ENCODE measurements at regions not wholly inside any gene's neighbourhood (a gene's known extent, or its start where the extent isn't known, plus 50 kb on each side); places are given as distances from the start of the nearest gene placed in this dataset.

GRCh38 chr16:48895142-48895541 is 285.2 kb upstream of the N4BP1 start:
- no peaks in the 10 kb centered on the region for H3K27me3 ChIP-seq (replicated peaks in 1 of 4; ENCODE audit: control extremely low read depth in 1 of 4, control insufficient read depth in 3 of 4, insufficient read depth in 4 of 4, low read length in 3 of 4)
- ChIA-PET POLR2A (no interaction called here), CTCF (no interaction called here)
- Mint-ChIP-seq H3K4me1 (no peaks in the 10 kb centered on the region), H3K27ac (no peak overlapping the region), H3K9me3 (ENCODE audit: insufficient read depth) (no peaks in the 10 kb centered on the region), H3K27me3 (no peaks in the 10 kb centered on the region), H3K4me3 (no peak overlapping the region)
- H3K4me2 ChIP-seq (replicated peaks; ENCODE audit: low read depth, low read length, poor library complexity, severe bottlenecking) = no peak overlapping the region
- no peaks in the 10 kb centered on the region for H3K4me1 ChIP-seq (ENCODE audit: control insufficient read depth in 2 of 2, insufficient read depth in 2 of 2, low read length in 2 of 2)
- H3K9ac ChIP-seq (ENCODE audit: low read length) = no peak overlapping the region
- 60% methylated on average over 5 of the region's 5 CpGs for WGBS (ENCODE audit: insufficient coverage)
- H3K79me2 ChIP-seq (ENCODE audit: control insufficient read depth, insufficient read depth, low read length) = no peaks in the 10 kb centered on the region
- DNase-seq (no peak), ATAC-seq (ENCODE audit: low read depth) (no peak)
- TF ChIP-seq CTCF (IDR thresholded peaks at IDR 0.05) (no peak), EZH2 (IDR thresholded peaks at IDR 0.05; ENCODE audit: borderline replicate concordance, insufficient read depth, low read depth, low read length, poor library complexity, severe bottlenecking) (no peak)
- no peak overlapping the region for H3K4me3 ChIP-seq (ENCODE audit: control extremely low read depth in 1 of 5, extremely low read depth in 1 of 5, insufficient read depth in 1 of 5, low read depth in 2 of 5, low read length in 4 of 5)
- H3K9me3 ChIP-seq (ENCODE audit: control extremely low read depth in 1 of 3, control insufficient read depth in 2 of 3, insufficient read depth in 1 of 3, low read length in 2 of 3) = peaks cover 0 to 3% (median 0%) of the 10 kb centered on the region in 3 donors
- H4K20me1 ChIP-seq (ENCODE audit: control insufficient read depth, insufficient read depth, low read length, poor library complexity, severe bottlenecking) = no peaks in the 10 kb centered on the region
- no peaks in the 10 kb centered on the region for H3K36me3 ChIP-seq (replicated peaks in 1 of 2; ENCODE audit: control extremely low read depth in 1 of 2, control insufficient read depth in 1 of 2, extremely low read depth in 1 of 2, insufficient read depth in 2 of 2, low read length in 1 of 2)
- no peak overlapping the region for H2AFZ ChIP-seq (ENCODE audit: insufficient read depth, low read depth, low read length, poor library complexity, severe bottlenecking)
- H3K27ac ChIP-seq (ENCODE audit: low read length in 2 of 2) = no peak overlapping the region
- intact Hi-C loops (cut with micrococcal nuclease) = no loop called here

DNA sequence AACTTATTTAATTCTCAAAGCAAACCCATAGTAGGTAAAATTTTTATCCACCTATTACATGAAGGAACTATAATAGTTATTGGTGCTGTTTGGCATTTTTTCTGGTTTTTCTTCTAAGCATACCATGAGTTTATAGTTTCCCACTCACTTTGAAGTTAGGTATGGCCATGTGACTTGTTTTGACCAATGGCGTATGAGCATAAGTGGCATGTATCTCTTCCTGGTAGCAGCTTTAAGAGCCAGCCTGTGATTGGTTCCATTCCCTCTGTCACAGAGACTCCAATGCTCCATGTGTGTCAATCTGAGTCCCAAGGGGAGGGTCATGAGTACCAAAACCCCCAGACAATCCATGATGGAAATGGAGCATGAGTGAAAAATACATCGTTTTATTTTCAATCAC is 282.9 kb upstream of the N4BP1 start:
- Histone ChIP-seq H3K4me2 (replicated peaks; ENCODE audit: low read depth, low read length, poor library complexity, severe bottlenecking) (no peak overlapping the region), H3K27ac (ENCODE audit: low read length in 2 of 2) (no peak overlapping the region), H3K9ac (ENCODE audit: low read length) (no peak overlapping the region), H4K20me1 (ENCODE audit: control insufficient read depth, insufficient read depth, low read length, poor library complexity, severe bottlenecking) (no peaks in the 10 kb centered on the region), H3K36me3 (replicated peaks in 1 of 2; ENCODE audit: control extremely low read depth in 1 of 2, control insufficient read depth in 1 of 2, extremely low read depth in 1 of 2, insufficient read depth in 2 of 2, low read length in 1 of 2) (no peaks in the 10 kb centered on the region), H3K27me3 (replicated peaks in 1 of 4; ENCODE audit: control extremely low read depth in 1 of 4, control insufficient read depth in 3 of 4, insufficient read depth in 4 of 4, low read length in 3 of 4) (no peaks in the 10 kb centered on the region), H3K4me1 (ENCODE audit: control insufficient read depth in 2 of 2, insufficient read depth in 2 of 2, low read length in 2 of 2) (no peaks in the 10 kb centered on the region), H2AFZ (ENCODE audit: insufficient read depth, low read depth, low read length, poor library complexity, severe bottlenecking) (no peak overlapping the region), H3K9me3 (ENCODE audit: control extremely low read depth in 1 of 3, control insufficient read depth in 2 of 3, insufficient read depth in 1 of 3, low read length in 2 of 3) (peaks cover 0 to 5% (median 0%) of the 10 kb centered on the region in 3 donors), H3K4me3 (ENCODE audit: control extremely low read depth in 1 of 5, extremely low read depth in 1 of 5, insufficient read depth in 1 of 5, low read depth in 2 of 5, low read length in 4 of 5) (no peak overlapping the region), H3K79me2 (ENCODE audit: control insufficient read depth, insufficient read depth, low read length) (no peaks in the 10 kb centered on the region)
- no peak for ATAC-seq (ENCODE audit: low read depth)
- Mint-ChIP-seq H3K4me3 (no peak overlapping the region), H3K4me1 (no peaks in the 10 kb centered on the region), H3K27me3 (no peaks in the 10 kb centered on the region), H3K27ac (no peak overlapping the region), H3K9me3 (ENCODE audit: insufficient read depth) (no peaks in the 10 kb centered on the region)
- DNase-seq = no peak
- intact Hi-C loops (cut with micrococcal nuclease) = no loop called here
- ChIA-PET POLR2A (no interaction called here), CTCF (no interaction called here)
- no peak for TF ChIP-seq EZH2 (IDR thresholded peaks at IDR 0.05; ENCODE audit: borderline replicate concordance, insufficient read depth, low read depth, low read length, poor library complexity, severe bottlenecking)
- TF ChIP-seq CTCF (IDR thresholded peaks at IDR 0.05) = no peak
- no CpG with 5 or more reads among the region's 2 CpGs for WGBS (ENCODE audit: insufficient coverage)

All from B cell (primary cell).